Naive B cell (primary cell): ENCODE measurements at regions not wholly inside any gene's neighbourhood (a gene's known extent, or its start where the extent isn't known, plus 50 kb on each side); places are given as distances from the start of the nearest gene placed in this dataset.

Experiments
- ATAC-seq, 2 donors: fragments of 150-1000 bp; cut with Tn5 transposase; 2 replicates each; pipeline ENCODE4 v1.10.0; 2021; ENCODE audit warnings: low read depth in 2 of 2, mild to moderate bottlenecking in 2 of 2, moderate library complexity in 2 of 2
- DNase-seq: peaks from one replicate; pipeline ENCODE4 v3.0.0; 2022
- H3K27ac Mint-ChIP-seq, 6 donors: one replicate each; pipeline ENCODE4 v1.8.0; 2020 to 2022; ENCODE audit warnings: mild to moderate bottlenecking in 6 of 6, mixed read lengths in 6 of 6, moderate library complexity in 5 of 6, inconsistent platforms in 2 of 6
- H3K27me3 Mint-ChIP-seq, 3 donors: one replicate each; pipeline ENCODE4 v1.8.0; 2021 to 2022; ENCODE audit warnings: mixed read lengths in 3 of 3, mild to moderate bottlenecking in 1 of 3
- H3K36me3 Mint-ChIP-seq, 2 donors: one replicate each; pipeline ENCODE4 v1.8.0; 2020 to 2022; ENCODE audit warnings: mixed read lengths in 2 of 2, inconsistent platforms in 1 of 2, mild to moderate bottlenecking in 1 of 2
- H3K4me1 Mint-ChIP-seq, 3 donors: one replicate each; pipeline ENCODE4 v1.8.0; 2020 to 2022; ENCODE audit warnings: mixed read lengths in 3 of 3, inconsistent platforms in 1 of 3, mild to moderate bottlenecking in 1 of 3, moderate library complexity in 1 of 3
- H3K4me3 Mint-ChIP-seq, 8 donors: one replicate each; pipeline ENCODE4 v1.8.0; 2020 to 2022; ENCODE audit warnings: mild to moderate bottlenecking in 8 of 8, mixed read lengths in 8 of 8, moderate library complexity in 8 of 8, inconsistent platforms in 2 of 8
- H3K9me3 Mint-ChIP-seq, 7 donors: one replicate each; pipeline ENCODE4 v1.8.0; 2020 to 2022; ENCODE audit warnings: mixed read lengths in 7 of 7, mild to moderate bottlenecking in 5 of 7, inconsistent platforms in 2 of 7, moderate library complexity in 1 of 7

- Mint-ChIP-seq H3K4me3 (no peak overlapping the region), H3K27ac (no peak overlapping the region), H3K9me3 (peaks cover 0 to 13% (median 2%) of the 10 kb centered on the region in 7 donors), H3K27me3 (peaks cover 0 to 9% (median 4%) of the 10 kb centered on the region in 3 donors), H3K4me1 (no peaks in the 10 kb centered on the region), H3K36me3 (no peaks in the 10 kb centered on the region)
- DNase-seq, result no peak
- no peak for ATAC-seq
Measured at GRCh38 chr2:19548116-19548515, 189.7 kb upstream of the OSR1 start.

DNA sequence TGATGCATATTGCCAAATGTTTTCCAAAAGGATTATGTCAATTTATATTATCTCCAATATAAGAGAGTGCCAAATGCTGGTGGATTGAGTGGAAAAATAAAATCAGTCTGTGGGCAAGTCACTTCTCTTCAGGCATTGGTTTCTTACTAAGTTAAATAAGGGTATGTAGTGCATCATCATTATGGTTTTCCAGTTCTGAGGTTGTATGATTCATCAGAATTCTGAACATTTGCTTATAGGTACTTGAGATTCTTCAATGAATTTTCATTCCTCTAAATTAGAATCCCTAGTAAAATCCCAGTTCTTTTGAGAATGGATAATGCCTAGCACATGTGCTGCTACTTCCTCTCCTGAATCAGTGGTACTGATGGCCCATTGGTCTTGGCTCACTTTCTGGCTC is 188.9 kb upstream of the OSR1 start:
- no peaks in the 10 kb centered on the region for H3K4me1 Mint-ChIP-seq
- no peak overlapping the region for H3K27ac Mint-ChIP-seq
- no peak for DNase-seq
- H3K4me3 Mint-ChIP-seq, result peak overlapping the region in 1 of 8 donors; percentile 68
- peaks cover 0 to 13% (median 2%) of the 10 kb centered on the region in 7 donors for H3K9me3 Mint-ChIP-seq
- no peak for ATAC-seq
- no peaks in the 10 kb centered on the region for H3K36me3 Mint-ChIP-seq
- peaks cover 0 to 9% (median 4%) of the 10 kb centered on the region in 3 donors for H3K27me3 Mint-ChIP-seq

DNA sequence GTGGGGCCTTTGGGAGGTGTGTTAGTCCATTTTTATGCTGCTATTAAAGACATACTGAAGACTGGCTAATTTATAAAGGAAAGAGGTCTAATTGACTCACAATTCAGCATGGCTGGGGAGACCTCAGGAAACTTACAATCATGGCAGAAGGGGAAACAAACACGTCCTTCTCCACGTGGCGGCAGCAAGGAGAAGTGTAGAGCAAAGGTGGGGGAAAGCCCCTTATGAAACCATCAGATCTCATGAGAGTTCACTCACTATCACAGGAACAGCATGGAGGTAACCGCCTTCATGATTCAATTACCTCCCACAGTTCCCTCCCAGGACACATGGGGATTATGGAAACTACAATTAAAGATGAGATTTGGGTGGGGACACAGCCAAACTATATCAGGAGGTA is 187.1 kb upstream of the OSR1 start:
- Mint-ChIP-seq H3K4me1 (no peaks in the 10 kb centered on the region), H3K27me3 (peaks cover 0 to 7% (median 4%) of the 10 kb centered on the region in 3 donors), H3K27ac (no peak overlapping the region), H3K9me3 (peaks cover 0 to 12% (median 2%) of the 10 kb centered on the region in 7 donors), H3K36me3 (no peaks in the 10 kb centered on the region), H3K4me3 (no peak overlapping the region)
- DNase-seq (no peak), ATAC-seq (no peak)

GRCh38 chr2:19543663-19544383 is 185.4 kb upstream of the OSR1 start:
- no peaks in the 10 kb centered on the region for H3K27me3 Mint-ChIP-seq

GRCh38 chr2:19542796-19543662 is 184.6 kb upstream of the OSR1 start:
- no peaks in the 10 kb centered on the region for H3K4me1 Mint-ChIP-seq
- no peak overlapping the region for H3K27ac Mint-ChIP-seq
- no peak overlapping the region for H3K4me3 Mint-ChIP-seq
- peaks cover 0 to 5% (median 0%) of the 10 kb centered on the region in 7 donors for H3K9me3 Mint-ChIP-seq
- no peaks in the 10 kb centered on the region for H3K36me3 Mint-ChIP-seq
- no peak for ATAC-seq
- no peaks in the 10 kb centered on the region for H3K27me3 Mint-ChIP-seq
- no peak for DNase-seq

More at GRCh38 chr2:19543663-19544383, 185.4 kb upstream of the OSR1 start:
- ATAC-seq (no peak), DNase-seq (no peak)
- Mint-ChIP-seq H3K4me1 (no peaks in the 10 kb centered on the region), H3K9me3 (peaks cover 0 to 5% (median 0%) of the 10 kb centered on the region in 7 donors), H3K4me3 (no peak overlapping the region), H3K27ac (no peak overlapping the region), H3K36me3 (no peaks in the 10 kb centered on the region)

DNA sequence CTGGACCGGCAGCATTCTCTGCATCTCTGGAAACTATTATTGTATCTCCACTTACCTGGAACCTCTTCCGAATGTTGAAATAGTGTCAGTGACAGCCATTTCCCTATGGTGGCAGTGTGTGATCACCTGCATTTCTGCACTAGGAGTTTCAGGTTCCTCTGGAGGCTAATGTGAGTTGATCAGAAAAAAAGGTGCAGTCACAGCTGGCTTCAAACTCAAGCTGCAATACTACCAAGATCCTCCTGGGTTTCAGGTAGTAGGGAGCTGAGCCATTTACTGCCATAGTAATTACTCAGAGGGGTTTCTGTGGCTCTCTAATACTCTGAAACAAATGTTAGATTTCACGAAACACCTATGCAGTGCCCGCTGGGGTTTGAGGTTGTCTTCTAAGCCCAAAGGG is 183.5 kb upstream of the OSR1 start:
- H3K27me3 Mint-ChIP-seq, result no peaks in the 10 kb centered on the region
- H3K27ac Mint-ChIP-seq, result no peak overlapping the region
- H3K4me1 Mint-ChIP-seq, result no peaks in the 10 kb centered on the region
- H3K36me3 Mint-ChIP-seq, result no peaks in the 10 kb centered on the region
- H3K9me3 Mint-ChIP-seq, result peaks cover 0 to 5% (median 0%) of the 10 kb centered on the region in 7 donors
- H3K4me3 Mint-ChIP-seq, result no peak overlapping the region
- ATAC-seq (no peak), DNase-seq (no peak)

DNA sequence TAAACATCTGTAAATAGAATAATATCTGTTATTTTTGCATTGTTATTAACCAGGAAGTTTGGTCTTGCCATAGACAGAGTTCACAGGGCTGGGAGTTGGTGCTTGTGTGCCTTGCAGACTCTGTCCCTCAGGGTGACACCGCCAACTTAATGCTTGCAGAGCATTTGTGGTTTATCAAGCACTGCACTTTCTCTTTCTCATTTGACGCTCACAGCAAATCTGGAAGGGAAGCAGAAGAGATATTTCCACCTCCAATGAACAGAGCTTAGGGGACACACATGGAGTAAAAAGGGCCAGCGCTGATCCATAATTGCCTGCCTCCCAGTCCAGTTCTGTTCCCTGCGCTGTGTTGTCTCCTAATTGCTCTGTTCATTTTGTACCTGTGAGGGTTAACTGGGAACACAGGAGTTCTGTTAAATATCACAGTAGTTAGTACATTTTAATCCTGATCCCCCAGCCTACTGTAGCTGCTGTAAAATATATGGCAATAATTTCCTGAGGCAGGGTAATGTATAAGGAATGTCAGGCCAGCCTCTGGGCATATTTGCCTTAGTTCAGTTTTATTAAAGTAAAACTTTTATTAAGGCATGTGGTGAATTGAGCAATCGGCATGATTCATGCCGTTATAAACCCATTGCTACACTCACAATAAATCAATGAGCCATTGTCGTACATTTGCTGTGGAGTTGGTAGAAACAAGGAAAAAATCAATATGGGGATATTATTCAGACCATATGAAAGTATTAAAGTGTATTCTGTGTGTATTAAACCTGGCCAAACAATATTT is 182.5 kb upstream of the OSR1 start:
- no peak overlapping the region for H3K27ac Mint-ChIP-seq
- H3K9me3 Mint-ChIP-seq, result peaks cover 0 to 5% (median 0%) of the 10 kb centered on the region in 7 donors
- DNase-seq (no peak), ATAC-seq (no peak)
- H3K4me3 Mint-ChIP-seq, result no peak overlapping the region
- H3K36me3 Mint-ChIP-seq, result no peaks in the 10 kb centered on the region
- no peaks in the 10 kb centered on the region for H3K4me1 Mint-ChIP-seq
- no peaks in the 10 kb centered on the region for H3K27me3 Mint-ChIP-seq

DNA sequence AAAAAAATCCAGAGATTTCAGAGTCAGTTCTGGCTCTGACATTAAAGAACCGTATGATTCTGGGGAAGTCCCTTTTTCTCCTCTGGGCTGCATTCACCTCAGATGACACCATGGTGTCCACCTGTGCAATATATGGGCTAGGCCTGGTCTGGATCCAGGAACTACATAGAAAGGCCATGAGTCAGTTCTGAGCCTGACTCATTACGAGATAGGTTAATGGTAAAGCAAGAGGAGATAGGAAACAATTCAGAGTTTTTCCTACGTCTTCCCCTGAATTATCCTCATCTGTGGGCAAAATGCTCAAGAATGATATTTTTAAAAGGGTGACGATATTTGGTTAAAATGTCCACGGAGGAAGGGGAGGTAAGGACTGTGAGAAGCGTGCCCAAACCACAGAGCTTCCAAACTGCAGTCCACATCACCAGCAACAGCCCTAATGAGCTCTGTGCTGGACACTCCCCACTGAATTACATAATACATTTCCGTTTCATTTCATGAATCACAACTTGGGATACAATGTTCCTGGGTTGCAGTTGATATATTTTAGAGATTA is 180.1 kb upstream of the OSR1 start:
- Mint-ChIP-seq H3K36me3 (no peaks in the 10 kb centered on the region), H3K4me1 (no peaks in the 10 kb centered on the region), H3K27me3 (peaks cover 0 to 5% (median 0%) of the 10 kb centered on the region in 3 donors), H3K27ac (no peak overlapping the region), H3K4me3 (no peak overlapping the region), H3K9me3 (peaks cover 0 to 8% (median 1%) of the 10 kb centered on the region in 7 donors)
- no peak for ATAC-seq
- DNase-seq, result no peak

DNA sequence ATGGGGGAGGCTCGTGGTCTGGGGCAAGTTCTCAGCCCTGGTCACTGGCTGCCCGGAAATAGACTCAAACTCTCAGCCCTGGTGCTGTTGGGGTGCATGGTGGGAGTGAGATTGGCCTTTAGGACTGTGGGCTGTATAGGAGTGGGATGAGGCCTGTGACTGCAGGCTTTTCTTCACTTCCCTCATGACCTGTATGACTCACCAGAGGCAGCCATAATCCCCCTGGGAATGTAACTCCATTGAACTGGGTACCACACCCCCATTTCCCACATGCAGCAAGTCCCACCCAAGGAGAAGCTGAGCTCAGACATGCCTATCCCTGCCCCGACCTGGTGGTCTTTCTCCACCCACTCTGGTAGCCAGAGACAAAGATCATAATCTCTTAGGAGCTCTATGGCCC is 177.7 kb upstream of the OSR1 start:
- H3K27me3 Mint-ChIP-seq, result peaks cover 3 to 11% (median 9%) of the 10 kb centered on the region in 3 donors
- peaks cover 0 to 8% (median 1%) of the 10 kb centered on the region in 7 donors for H3K9me3 Mint-ChIP-seq
- ATAC-seq (no peak), DNase-seq (no peak)
- no peak overlapping the region for H3K4me3 Mint-ChIP-seq
- H3K4me1 Mint-ChIP-seq, result no peaks in the 10 kb centered on the region
- no peaks in the 10 kb centered on the region for H3K36me3 Mint-ChIP-seq
- H3K27ac Mint-ChIP-seq, result peak overlapping the region in 1 of 6 donors; percentile 65

GRCh38 chr2:19532547-19533196 is 174.2 kb upstream of the OSR1 start:
- no peak for ATAC-seq
- no peak overlapping the region for H3K27ac Mint-ChIP-seq
- H3K9me3 Mint-ChIP-seq, result peaks cover 0 to 8% (median 0%) of the 10 kb centered on the region in 7 donors
- H3K4me1 Mint-ChIP-seq, result no peaks in the 10 kb centered on the region
- H3K36me3 Mint-ChIP-seq, result no peaks in the 10 kb centered on the region
- no peak for DNase-seq
- H3K4me3 Mint-ChIP-seq, result no peak overlapping the region
- H3K27me3 Mint-ChIP-seq, result peaks cover 8 to 19% (median 9%) of the 10 kb centered on the region in 3 donors

GRCh38 chr2:19529677-19530076 is 171.3 kb upstream of the OSR1 start:
- Mint-ChIP-seq H3K36me3 (no peaks in the 10 kb centered on the region), H3K27me3 (peaks cover 8 to 19% (median 9%) of the 10 kb centered on the region in 3 donors)

DNA sequence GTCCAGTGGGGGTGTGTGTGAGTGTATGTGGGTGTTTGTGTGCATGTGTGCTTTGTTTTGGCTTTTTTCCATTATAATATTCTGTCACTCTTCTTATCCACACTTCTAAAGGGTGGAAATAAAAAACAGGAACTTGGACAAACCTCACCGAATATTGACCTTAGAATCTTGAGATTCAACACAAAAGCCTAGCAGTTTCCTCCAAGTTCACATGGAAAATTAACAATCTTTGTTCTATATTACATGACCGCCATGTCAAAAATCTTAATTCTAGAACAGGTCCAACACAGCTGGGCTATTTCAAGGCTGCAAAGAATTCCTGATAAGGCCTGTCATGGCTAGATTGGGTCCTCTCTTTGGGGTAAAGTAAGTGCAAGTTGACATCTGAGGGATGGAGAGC is 169.3 kb upstream of the OSR1 start:
- Mint-ChIP-seq H3K27me3 (peaks cover 14 to 19% (median 19%) of the 10 kb centered on the region in 3 donors), H3K9me3 (peaks cover 0 to under 1% (median 0%) of the 10 kb centered on the region in 7 donors), H3K4me3 (no peak overlapping the region), H3K27ac (no peak overlapping the region), H3K36me3 (no peaks in the 10 kb centered on the region), H3K4me1 (no peaks in the 10 kb centered on the region)
- no peak for ATAC-seq
- DNase-seq, result no peak

More at GRCh38 chr2:19529677-19530076, 171.3 kb upstream of the OSR1 start:
- Mint-ChIP-seq H3K9me3 (peaks cover 0 to 5% (median 0%) of the 10 kb centered on the region in 7 donors), H3K27ac (no peak overlapping the region), H3K4me1 (no peaks in the 10 kb centered on the region), H3K4me3 (no peak overlapping the region)
- ATAC-seq (no peak), DNase-seq (no peak)
